ENCODE measurements at regions not wholly inside any gene's neighbourhood (a gene's known extent, or its start where the extent isn't known, plus 50 kb on each side); places are given as distances from the start of the nearest gene placed in this dataset.

DNA sequence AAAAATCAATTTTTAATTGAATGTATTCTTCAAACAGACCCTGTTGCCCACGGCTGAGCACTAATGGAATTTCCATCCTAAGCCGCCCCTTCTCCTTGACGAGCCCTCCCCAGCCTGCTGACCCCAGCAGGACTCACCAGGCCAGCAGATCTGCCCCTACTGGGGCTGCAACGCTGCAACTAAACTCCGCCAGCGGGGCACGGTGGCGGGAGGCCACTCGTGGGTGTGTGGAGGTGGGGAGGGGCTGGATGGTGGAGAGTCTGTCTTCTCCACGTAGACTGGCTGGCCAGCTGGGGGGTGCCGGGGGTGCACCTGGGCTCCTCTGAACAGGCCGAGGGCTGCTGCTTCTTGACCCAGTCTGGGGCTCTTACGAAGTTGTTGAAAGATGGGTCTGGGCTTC lies 67.8 kb downstream of the ENGASE start:
- H3K9ac ChIP-seq (ENCODE audit: low read depth in 2 of 2, low read length in 2 of 2): no peak overlapping the region
- TF ChIP-seq, protein P1, sequence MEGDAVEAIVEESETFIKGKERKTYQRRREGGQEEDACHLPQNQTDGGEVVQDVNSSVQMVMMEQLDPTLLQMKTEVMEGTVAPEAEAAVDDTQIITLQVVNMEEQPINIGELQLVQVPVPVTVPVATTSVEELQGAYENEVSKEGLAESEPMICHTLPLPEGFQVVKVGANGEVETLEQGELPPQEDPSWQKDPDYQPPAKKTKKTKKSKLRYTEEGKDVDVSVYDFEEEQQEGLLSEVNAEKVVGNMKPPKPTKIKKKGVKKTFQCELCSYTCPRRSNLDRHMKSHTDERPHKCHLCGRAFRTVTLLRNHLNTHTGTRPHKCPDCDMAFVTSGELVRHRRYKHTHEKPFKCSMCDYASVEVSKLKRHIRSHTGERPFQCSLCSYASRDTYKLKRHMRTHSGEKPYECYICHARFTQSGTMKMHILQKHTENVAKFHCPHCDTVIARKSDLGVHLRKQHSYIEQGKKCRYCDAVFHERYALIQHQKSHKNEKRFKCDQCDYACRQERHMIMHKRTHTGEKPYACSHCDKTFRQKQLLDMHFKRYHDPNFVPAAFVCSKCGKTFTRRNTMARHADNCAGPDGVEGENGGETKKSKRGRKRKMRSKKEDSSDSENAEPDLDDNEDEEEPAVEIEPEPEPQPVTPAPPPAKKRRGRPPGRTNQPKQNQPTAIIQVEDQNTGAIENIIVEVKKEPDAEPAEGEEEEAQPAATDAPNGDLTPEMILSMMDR (IDR thresholded peaks at IDR 0.05): no peak
- H3K9me3 ChIP-seq: no peaks in the 10 kb centered on the region
- DNase-seq: no peak
- peaks cover 6% of the 10 kb centered on the region for H3K27me3 ChIP-seq
- no peak overlapping the region for H3K4me3 ChIP-seq
- no peaks in the 10 kb centered on the region for H3K4me1 ChIP-seq
- intact Hi-C loops (cut with DNase I): no loop called here
- H3K36me3 ChIP-seq: no peaks in the 10 kb centered on the region
- no peak overlapping the region for H3K27ac ChIP-seq

DNA sequence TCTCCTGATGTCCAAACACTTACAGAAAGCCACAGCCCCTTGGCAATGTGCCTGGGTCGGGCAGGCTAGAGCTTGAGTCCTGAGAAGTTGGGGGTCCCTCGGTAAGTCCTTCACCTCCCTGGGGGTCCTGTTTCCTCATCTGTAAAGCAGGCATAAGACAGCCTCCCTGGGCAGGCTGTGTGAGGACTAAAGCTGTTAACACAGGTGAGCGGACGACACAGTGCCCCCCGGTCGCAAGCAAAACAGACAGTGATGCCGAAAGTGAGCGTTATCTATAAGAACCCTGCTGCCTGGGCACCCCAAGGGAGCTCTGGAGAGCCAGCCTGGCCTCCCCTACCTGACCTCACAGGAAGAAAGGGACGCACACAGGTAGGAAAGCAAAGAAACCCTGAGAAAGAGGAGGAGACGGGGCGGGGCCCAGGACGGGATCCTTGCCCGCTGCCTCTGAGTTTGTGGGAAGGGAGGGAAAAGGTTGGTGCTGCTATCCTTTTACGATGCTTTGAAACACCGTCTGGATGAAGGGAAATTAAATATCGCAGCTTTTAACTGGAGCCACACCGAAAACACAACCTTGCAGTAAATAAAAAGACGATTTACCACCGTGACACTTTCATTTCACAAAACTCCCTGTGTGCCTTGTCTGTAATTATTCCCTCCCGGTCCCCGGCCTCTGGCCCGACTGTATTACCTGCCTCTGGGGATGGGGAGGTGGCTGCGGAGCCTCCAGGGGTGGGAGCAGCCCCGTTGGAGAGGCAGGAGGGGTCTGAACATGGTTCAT lies 67.1 kb downstream of the ENGASE start:
- H3K9me3 ChIP-seq: no peaks in the 10 kb centered on the region
- no peak overlapping the region for H3K4me3 ChIP-seq
- no peak overlapping the region for H3K27ac ChIP-seq
- H3K9ac ChIP-seq (ENCODE audit: low read depth in 2 of 2, low read length in 2 of 2): no peak overlapping the region
- intact Hi-C loops (cut with DNase I): no loop called here
- H3K4me1 ChIP-seq: no peaks in the 10 kb centered on the region
- no peak for DNase-seq
- TF ChIP-seq, protein P1 (IDR thresholded peaks at IDR 0.05): no peak
- H3K36me3 ChIP-seq: no peaks in the 10 kb centered on the region
- peaks cover 6% of the 10 kb centered on the region for H3K27me3 ChIP-seq

DNA sequence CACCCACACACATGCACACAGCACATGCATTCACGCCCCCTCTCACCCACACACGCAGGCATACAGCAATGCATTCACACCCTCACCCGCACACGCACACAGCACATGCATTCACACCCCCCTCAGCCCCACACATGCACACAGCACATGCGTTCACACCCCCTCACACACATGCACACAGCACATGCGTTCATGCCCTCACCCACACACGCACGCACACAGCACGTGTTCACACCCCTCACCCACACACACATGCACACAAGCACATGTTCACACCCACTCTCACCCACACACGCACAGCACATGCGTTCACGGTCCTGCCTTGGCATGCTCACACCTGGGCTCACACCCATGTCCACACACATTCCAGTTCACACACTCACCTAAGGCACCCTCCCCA lies 64.2 kb downstream of the ENGASE start:
- no peaks in the 10 kb centered on the region for H3K4me1 ChIP-seq
- H3K27me3 ChIP-seq: peaks cover 6% of the 10 kb centered on the region
- DNase-seq: no peak
- intact Hi-C loops (cut with DNase I): no loop called here
- no peak overlapping the region for H3K27ac ChIP-seq
- no peaks in the 10 kb centered on the region for H3K9me3 ChIP-seq
- no peak overlapping the region for H3K9ac ChIP-seq (ENCODE audit: low read depth in 2 of 2, low read length in 2 of 2)
- TF ChIP-seq, protein P1 (IDR thresholded peaks at IDR 0.05): no peak
- no peak overlapping the region for H3K4me3 ChIP-seq
- no peaks in the 10 kb centered on the region for H3K36me3 ChIP-seq

DNA sequence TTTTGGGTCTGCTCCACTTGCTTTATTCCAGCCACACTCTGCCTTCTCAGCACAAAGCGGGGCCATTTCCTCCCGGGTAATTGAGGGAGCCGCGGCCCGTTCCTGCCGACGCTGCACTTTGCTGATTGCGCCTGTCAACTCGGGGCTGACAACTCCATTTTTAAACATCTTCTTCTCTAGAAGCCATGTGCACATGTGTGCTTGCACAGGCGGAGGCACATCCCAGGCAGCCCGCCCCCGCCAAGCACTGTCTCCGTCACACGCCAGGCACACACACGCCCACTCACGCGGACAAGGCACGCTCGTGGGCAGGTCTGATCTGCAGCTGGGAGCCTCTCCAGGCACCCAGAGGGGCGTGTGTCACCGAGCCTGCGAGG lies 63.2 kb downstream of the ENGASE start:
- no peaks in the 10 kb centered on the region for H3K4me1 ChIP-seq
- H3K27ac ChIP-seq: no peak overlapping the region
- no peaks in the 10 kb centered on the region for H3K36me3 ChIP-seq
- H3K9ac ChIP-seq (ENCODE audit: low read depth in 2 of 2, low read length in 2 of 2): no peak overlapping the region
- intact Hi-C loops (cut with DNase I): no loop called here
- DNase-seq: no peak
- no peaks in the 10 kb centered on the region for H3K9me3 ChIP-seq
- no peak overlapping the region for H3K4me3 ChIP-seq
- peaks cover 6% of the 10 kb centered on the region for H3K27me3 ChIP-seq
- TF ChIP-seq, protein P1 (IDR thresholded peaks at IDR 0.05): no peak

DNA sequence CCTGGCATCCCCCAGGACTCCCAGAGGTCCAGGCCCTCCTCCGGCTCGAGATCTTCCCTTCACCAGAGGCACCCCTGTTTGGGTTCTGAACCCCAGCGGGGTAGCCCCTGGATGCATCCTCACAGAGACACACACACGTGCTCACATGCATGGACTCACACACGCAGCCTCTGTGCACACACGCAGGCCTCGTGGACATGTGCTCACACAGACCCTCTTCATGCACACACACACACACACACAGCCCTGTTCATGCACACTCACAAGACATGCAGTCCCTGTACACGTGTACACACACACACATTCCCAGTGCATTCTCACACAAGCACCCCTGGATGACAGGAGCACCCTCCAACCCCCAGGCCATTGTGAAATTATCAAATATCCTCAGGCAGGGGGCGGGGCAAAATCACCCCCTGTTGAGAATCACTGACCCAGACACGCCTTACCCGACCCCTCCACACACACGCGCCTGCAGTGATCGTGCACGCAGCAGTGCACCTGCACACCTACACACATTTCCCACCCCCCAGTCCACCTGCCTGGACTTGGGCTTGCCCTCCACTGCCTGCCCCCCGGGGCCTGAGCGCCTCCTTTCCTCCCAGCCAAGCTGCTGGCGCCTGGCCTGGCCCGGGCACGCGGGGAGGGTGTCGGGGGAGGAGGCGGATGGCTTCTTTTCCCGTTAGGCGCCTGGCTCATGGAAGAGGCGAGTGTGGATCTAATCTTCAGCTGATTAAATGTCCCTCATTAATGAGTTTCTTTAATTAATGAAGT lies 62.6 kb downstream of the ENGASE start:
- Histone ChIP-seq H3K9me3 (no peaks in the 10 kb centered on the region), H3K36me3 (no peaks in the 10 kb centered on the region), H3K4me1 (no peaks in the 10 kb centered on the region), H3K9ac (ENCODE audit: low read depth in 2 of 2, low read length in 2 of 2) (no peak overlapping the region), H3K4me3 (no peak overlapping the region), H3K27me3 (peaks cover 6% of the 10 kb centered on the region), H3K27ac (no peak overlapping the region)
- TF ChIP-seq, protein P1 (IDR thresholded peaks at IDR 0.05): no peak
- intact Hi-C loops (cut with DNase I): no loop called here
- no peak for DNase-seq
